Bronchial epithelial cell (primary cell): ENCODE measurements at regions not wholly inside any gene's neighbourhood (a gene's known extent, or its start where the extent isn't known, plus 50 kb on each side); places are given as distances from the start of the nearest gene placed in this dataset.

Source experiments
- DNase-seq: peaks from one replicate; pipeline ENCODE4 v3.0.0-alpha.2; 2010; ENCODE audit warnings: low read depth
- FAIRE-seq: peaks from 2 replicates; lab custom pipeline; 2011; peaks lifted over from hg19 to GRCh38; lab: Jason Lieb, UNC
- H3K27me3 ChIP-seq: 2 replicates; pipeline ENCODE4 v1.5.1; 2011; ENCODE audit warnings: low read length; ENCODE audit not compliant: control insufficient read depth, insufficient read depth
- H3K36me3 ChIP-seq: 2 replicates; pipeline ENCODE4 v1.5.1; 2011; ENCODE audit warnings: low read length; ENCODE audit not compliant: control insufficient read depth, insufficient read depth
- H3K4me3 ChIP-seq: 2 replicates; pipeline ENCODE4 v1.5.1; 2011; ENCODE audit warnings: mild to moderate bottlenecking, low read depth, low read length, control low read depth
- TF ChIP-seq, protein P1 (sequence below): IDR thresholded peaks from 2 replicates; pipeline ENCODE4 v1.5.1; 2011; ENCODE audit warnings: mild to moderate bottlenecking, moderate library complexity, low read length, control low read depth, inconsistent platforms; ENCODE audit not compliant: insufficient read depth, severe bottlenecking

DNA sequence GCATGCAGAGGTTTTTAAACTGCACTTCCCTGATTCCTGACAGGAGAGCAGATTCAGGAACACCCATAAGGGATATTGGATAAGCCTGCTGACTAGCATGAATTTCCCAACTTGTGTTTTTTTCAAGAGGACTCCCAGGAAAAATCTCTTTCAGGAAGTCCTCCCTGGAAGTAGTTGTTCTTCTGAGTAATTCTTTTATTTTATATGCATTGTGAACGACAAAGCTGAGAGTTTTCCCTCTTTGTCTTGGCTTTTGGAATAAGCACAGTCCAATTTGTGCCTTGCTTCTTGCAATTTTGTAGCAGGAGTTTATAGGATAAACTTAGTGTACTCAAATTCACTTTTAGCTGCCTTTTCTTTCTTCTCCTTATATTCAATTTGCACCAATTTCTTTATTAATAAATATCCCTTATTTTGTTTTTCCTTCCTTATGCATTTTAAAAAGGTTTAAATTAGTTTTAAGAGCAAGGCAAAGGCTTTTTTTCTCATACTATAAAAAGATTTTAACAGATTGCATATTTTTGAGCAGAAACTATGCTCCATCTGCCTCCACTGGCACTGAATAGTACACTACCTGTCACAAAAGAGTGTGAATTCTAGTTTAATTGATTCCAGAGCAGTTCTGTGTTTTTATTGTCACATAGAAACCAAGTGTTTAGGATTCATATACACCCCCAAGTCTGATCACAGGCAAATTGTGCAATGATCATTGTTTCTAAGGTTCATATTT lies 543.3 kb upstream of the SPRY2 start:
- DNase-seq: peak; percentile 10
- no peaks in the 10 kb centered on the region for H3K27me3 ChIP-seq
- TF ChIP-seq, protein P1, sequence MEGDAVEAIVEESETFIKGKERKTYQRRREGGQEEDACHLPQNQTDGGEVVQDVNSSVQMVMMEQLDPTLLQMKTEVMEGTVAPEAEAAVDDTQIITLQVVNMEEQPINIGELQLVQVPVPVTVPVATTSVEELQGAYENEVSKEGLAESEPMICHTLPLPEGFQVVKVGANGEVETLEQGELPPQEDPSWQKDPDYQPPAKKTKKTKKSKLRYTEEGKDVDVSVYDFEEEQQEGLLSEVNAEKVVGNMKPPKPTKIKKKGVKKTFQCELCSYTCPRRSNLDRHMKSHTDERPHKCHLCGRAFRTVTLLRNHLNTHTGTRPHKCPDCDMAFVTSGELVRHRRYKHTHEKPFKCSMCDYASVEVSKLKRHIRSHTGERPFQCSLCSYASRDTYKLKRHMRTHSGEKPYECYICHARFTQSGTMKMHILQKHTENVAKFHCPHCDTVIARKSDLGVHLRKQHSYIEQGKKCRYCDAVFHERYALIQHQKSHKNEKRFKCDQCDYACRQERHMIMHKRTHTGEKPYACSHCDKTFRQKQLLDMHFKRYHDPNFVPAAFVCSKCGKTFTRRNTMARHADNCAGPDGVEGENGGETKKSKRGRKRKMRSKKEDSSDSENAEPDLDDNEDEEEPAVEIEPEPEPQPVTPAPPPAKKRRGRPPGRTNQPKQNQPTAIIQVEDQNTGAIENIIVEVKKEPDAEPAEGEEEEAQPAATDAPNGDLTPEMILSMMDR: no peak
- H3K36me3 ChIP-seq: no peaks in the 10 kb centered on the region
- no peak for FAIRE-seq
- H3K4me3 ChIP-seq: no peak overlapping the region

DNA sequence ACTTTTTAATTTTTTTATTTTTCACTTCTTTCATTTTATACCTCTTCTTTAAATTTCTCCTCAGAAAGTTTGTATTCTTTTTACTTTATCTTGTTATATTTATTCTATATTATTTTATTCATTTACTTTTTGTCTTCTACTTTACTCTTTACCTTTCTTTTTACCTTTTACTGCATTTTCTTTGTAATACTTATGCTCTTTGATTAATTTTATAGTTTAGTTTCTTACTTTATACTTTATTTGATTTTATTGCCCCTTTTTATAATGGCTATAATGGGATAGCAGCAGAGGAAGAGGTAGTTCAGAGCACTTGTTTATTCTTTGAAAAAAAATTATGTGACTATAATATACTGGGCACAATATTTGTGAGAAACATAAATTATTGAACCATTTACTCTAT lies 542.6 kb upstream of the SPRY2 start:
- Histone ChIP-seq H3K4me3 (no peak overlapping the region), H3K36me3 (no peaks in the 10 kb centered on the region), H3K27me3 (no peaks in the 10 kb centered on the region)
- TF ChIP-seq, protein P1: no peak
- DNase-seq: no peak
- no peak for FAIRE-seq

DNA sequence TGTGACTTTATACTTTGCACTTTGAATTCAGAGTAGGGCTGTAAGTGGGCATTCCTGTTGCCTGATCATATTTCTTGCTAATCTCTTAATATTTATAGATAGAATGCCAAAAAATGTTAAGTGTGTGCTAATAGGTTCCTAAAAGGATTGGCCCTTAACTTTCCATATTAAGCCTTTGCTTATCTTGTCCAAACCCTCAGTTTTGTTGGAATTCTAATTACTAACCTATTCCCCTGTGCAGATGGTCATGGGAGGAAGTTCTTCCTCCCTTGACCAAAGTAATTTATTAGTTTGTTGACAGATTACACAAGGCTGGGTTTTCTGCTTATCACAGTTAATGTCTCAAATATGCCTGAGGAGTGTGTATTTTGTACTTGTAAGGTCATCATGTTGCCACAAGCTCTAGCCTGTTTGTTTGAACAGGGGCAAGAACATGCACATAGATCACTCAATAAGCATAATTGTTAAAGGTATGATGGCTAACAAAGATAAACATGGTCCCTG lies 541.1 kb upstream of the SPRY2 start:
- DNase-seq (peak; percentile 91), FAIRE-seq (no peak)
- Histone ChIP-seq H3K36me3 (no peaks in the 10 kb centered on the region), H3K27me3 (no peaks in the 10 kb centered on the region), H3K4me3 (no peak overlapping the region)
- TF ChIP-seq, protein P1: no peak

GRCh38 chr13:80881495-80881894 lies 540.6 kb upstream of the SPRY2 start:
- DNase-seq: peak; percentile 13
- H3K27me3 ChIP-seq: no peaks in the 10 kb centered on the region
- TF ChIP-seq, protein P1: no peak
- FAIRE-seq: no peak
- no peaks in the 10 kb centered on the region for H3K36me3 ChIP-seq
- no peak overlapping the region for H3K4me3 ChIP-seq

DNA sequence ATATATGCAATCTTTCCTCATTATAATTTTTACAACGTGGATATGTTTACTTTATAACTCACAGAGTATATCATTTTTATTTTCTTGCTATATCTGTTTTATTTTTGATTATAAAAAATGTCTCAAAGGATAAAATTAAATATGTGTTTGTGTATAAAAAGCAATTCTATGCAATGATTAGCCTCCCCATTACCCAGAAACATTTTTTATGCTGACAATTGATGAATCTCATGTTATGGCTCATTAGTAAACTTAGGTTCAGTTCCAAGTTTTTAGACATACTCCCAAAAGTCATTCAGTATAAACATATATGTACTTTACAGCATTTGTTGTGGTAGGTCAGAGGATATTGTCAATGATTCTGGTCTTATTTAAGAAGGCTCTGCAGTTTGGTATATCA lies 540.1 kb upstream of the SPRY2 start:
- DNase-seq (no peak), FAIRE-seq (no peak)
- TF ChIP-seq, protein P1: no peak
- H3K4me3 ChIP-seq: no peak overlapping the region
- no peaks in the 10 kb centered on the region for H3K36me3 ChIP-seq
- H3K27me3 ChIP-seq: no peaks in the 10 kb centered on the region

DNA sequence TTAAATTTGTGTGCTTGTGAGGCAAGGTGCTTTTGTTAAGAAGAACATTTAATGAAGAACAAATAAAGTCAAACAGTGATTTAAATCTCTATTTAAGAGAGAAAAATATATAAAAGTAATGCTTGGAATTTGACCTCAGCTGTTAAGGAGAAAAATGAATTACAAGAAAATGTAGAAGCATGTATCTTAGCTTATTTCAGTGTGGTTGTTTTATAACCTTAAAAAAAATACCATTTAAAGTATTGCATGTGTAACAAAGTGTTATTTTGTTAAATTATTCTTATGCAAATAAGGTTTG lies 537.0 kb upstream of the SPRY2 start:
- no peak for FAIRE-seq
- Histone ChIP-seq H3K27me3 (no peaks in the 10 kb centered on the region), H3K4me3 (no peak overlapping the region), H3K36me3 (no peaks in the 10 kb centered on the region)
- no peak for DNase-seq
- TF ChIP-seq, protein P1: no peak
